Neural crest cell (in vitro differentiated cells): ENCODE measurements at regions not wholly inside any gene's neighbourhood (a gene's known extent, or its start where the extent isn't known, plus 50 kb on each side); places are given as distances from the start of the nearest gene placed in this dataset.

ENCODE experiments used
- DNase-seq: peaks from one replicate; pipeline ENCODE4 v3.0.0; 2021; ENCODE audit warnings: low read depth, mixed read lengths, low spot score
- H3K27ac Mint-ChIP-seq: one replicate; pipeline ENCODE4 v1.8.0; 2021; ENCODE audit warnings: mild to moderate bottlenecking, mixed read lengths; ENCODE audit not compliant: unreplicated experiment
- H3K27me3 Mint-ChIP-seq: 2 replicates; pipeline ENCODE4 v1.8.0; 2021; ENCODE audit warnings: low read depth, mild to moderate bottlenecking, mixed read lengths
- H3K36me3 Mint-ChIP-seq: 2 replicates; pipeline ENCODE4 v1.8.0; 2021; ENCODE audit warnings: low read depth, mild to moderate bottlenecking, mixed read lengths
- H3K4me1 Mint-ChIP-seq: 2 replicates; pipeline ENCODE4 v1.8.0; 2021; ENCODE audit warnings: mixed read lengths
- H3K4me3 Mint-ChIP-seq: one replicate; pipeline ENCODE4 v1.8.0; 2021; ENCODE audit warnings: mild to moderate bottlenecking, mixed read lengths
- H3K9me3 Mint-ChIP-seq: 2 replicates; pipeline ENCODE4 v1.8.0; 2021; ENCODE audit warnings: mixed read lengths
- CTCF ChIP-seq: fragments of 200-600 bp; sonication (generic); conservative IDR thresholded peaks from 2 replicates; pipeline ENCODE4 v1.5.0; 2021; ENCODE audit warnings: antibody characterized with exemption, mild to moderate bottlenecking

GRCh38 chr2:155525199-155525598, 807.3 kb downstream of the NR4A2 start:
- no peak for TF ChIP-seq CTCF
- Mint-ChIP-seq H3K27ac (no peak overlapping the region), H3K27me3 (no peaks in the 10 kb centered on the region), H3K4me3 (no peak overlapping the region), H3K9me3 (no peaks in the 10 kb centered on the region), H3K4me1 (no peaks in the 10 kb centered on the region), H3K36me3 (no peaks in the 10 kb centered on the region)
- no peak for DNase-seq

- TF ChIP-seq CTCF: no peak
- no peak overlapping the region for H3K4me3 Mint-ChIP-seq
- H3K27ac Mint-ChIP-seq: no peak overlapping the region
- no peaks in the 10 kb centered on the region for H3K27me3 Mint-ChIP-seq
- DNase-seq: no peak
- no peaks in the 10 kb centered on the region for H3K4me1 Mint-ChIP-seq
- no peaks in the 10 kb centered on the region for H3K9me3 Mint-ChIP-seq
- no peaks in the 10 kb centered on the region for H3K36me3 Mint-ChIP-seq
Measured at GRCh38 chr2:155519529-155520130, 812.9 kb downstream of the NR4A2 start.

- no peaks in the 10 kb centered on the region for H3K36me3 Mint-ChIP-seq
- no peak overlapping the region for H3K27ac Mint-ChIP-seq
- no peaks in the 10 kb centered on the region for H3K9me3 Mint-ChIP-seq
- H3K27me3 Mint-ChIP-seq: no peaks in the 10 kb centered on the region
- DNase-seq: no peak
- TF ChIP-seq CTCF: no peak
- no peaks in the 10 kb centered on the region for H3K4me1 Mint-ChIP-seq
- H3K4me3 Mint-ChIP-seq: no peak overlapping the region
Measured at GRCh38 chr2:155518094-155518493, 814.4 kb downstream of the NR4A2 start.

DNA sequence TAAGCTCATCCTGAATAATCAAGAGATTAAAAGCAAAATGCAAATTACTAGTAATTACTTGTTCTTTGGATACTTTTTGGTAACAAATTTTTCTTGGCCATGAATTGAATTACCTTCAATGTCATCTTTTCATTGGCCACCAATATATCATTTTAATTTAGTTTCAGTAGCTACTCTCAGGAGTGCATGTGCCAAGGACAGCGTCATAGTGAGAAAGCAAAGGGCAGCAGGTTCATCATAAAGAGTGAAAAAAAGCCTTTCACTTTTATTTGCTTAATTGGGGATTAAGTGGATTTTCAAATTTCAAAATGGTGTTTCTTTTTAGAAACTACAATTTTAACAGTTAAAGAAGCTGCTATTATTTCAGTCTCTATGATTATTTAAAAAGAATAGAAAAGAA, 815.2 kb downstream of the NR4A2 start:
- no peaks in the 10 kb centered on the region for H3K9me3 Mint-ChIP-seq
- no peak overlapping the region for H3K4me3 Mint-ChIP-seq
- no peak overlapping the region for H3K27ac Mint-ChIP-seq
- no peaks in the 10 kb centered on the region for H3K36me3 Mint-ChIP-seq
- H3K4me1 Mint-ChIP-seq: no peaks in the 10 kb centered on the region
- TF ChIP-seq CTCF: no peak
- H3K27me3 Mint-ChIP-seq: no peaks in the 10 kb centered on the region
- no peak for DNase-seq

- no peak overlapping the region for H3K4me3 Mint-ChIP-seq
- H3K9me3 Mint-ChIP-seq: no peaks in the 10 kb centered on the region
- H3K4me1 Mint-ChIP-seq: no peaks in the 10 kb centered on the region
- TF ChIP-seq CTCF: no peak
- no peak for DNase-seq
- H3K27ac Mint-ChIP-seq: no peak overlapping the region
- no peaks in the 10 kb centered on the region for H3K36me3 Mint-ChIP-seq
- no peaks in the 10 kb centered on the region for H3K27me3 Mint-ChIP-seq
Measured at GRCh38 chr2:155513248-155513647, 814.8 kb downstream of the KCNJ3 start.
